AG04449 (cell line): ENCODE measurements at regions not wholly inside any gene's neighbourhood (a gene's known extent, or its start where the extent isn't known, plus 50 kb on each side); places are given as distances from the start of the nearest gene placed in this dataset.

ENCODE experiments used
- CTCF ChIA-PET: fragments of 350-600 bp; formaldehyde crosslinking; extraction: SDS; loops from one replicate; lab custom pipeline; 2021; ENCODE audit warnings: antibody characterized with exemption; lab: Yijun Ruan, JAX
- POLR2A ChIA-PET: fragments of 400-600, 350-600 bp; formaldehyde crosslinking; extraction: SDS; loops from one replicate; lab custom pipeline; 2020; ENCODE audit warnings: antibody characterized with exemption, inconsistent platforms; lab: Yijun Ruan, JAX
- DNase-seq: peaks from one replicate; pipeline ENCODE4 v3.0.0-alpha.2; 2010; ENCODE audit warnings: low read depth, low spot score
- H3K4me3 ChIP-seq: 2 replicates; pipeline ENCODE4 v1.5.1; 2011; ENCODE audit warnings: low read depth, mild to moderate bottlenecking, control low read depth, low read length
- TF ChIP-seq, protein P1 (sequence below): IDR thresholded peaks from one replicate; pipeline ENCODE4 v1.5.1; 2011; ENCODE audit warnings: mild to moderate bottlenecking, moderate library complexity, low read length, control low read depth, inconsistent platforms; ENCODE audit not compliant: insufficient read depth; ENCODE audit errors: missing control alignments

DNA sequence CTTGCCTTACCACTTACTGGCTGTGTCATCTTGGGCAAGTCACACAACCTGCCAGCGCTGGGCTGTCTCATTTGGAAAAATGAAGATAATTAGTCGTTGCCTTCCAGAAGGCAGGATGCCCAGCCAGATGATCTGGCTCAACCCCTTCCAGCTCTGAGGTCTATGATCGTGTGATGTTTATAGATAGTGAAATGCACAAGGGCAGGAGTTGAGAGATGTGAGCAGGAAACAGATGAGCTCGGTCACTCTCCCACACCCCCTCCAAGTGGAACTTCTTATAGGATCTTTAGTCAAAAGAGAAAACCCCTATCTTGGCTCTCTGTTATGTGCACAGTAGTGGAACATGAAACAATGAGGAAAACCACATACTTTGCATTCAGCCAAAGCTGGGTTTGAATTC lies 336.8 kb upstream of the PPARGC1A start:
- TF ChIP-seq, protein P1, sequence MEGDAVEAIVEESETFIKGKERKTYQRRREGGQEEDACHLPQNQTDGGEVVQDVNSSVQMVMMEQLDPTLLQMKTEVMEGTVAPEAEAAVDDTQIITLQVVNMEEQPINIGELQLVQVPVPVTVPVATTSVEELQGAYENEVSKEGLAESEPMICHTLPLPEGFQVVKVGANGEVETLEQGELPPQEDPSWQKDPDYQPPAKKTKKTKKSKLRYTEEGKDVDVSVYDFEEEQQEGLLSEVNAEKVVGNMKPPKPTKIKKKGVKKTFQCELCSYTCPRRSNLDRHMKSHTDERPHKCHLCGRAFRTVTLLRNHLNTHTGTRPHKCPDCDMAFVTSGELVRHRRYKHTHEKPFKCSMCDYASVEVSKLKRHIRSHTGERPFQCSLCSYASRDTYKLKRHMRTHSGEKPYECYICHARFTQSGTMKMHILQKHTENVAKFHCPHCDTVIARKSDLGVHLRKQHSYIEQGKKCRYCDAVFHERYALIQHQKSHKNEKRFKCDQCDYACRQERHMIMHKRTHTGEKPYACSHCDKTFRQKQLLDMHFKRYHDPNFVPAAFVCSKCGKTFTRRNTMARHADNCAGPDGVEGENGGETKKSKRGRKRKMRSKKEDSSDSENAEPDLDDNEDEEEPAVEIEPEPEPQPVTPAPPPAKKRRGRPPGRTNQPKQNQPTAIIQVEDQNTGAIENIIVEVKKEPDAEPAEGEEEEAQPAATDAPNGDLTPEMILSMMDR = no peak
- H3K4me3 ChIP-seq = no peak overlapping the region
- no peak for DNase-seq
- ChIA-PET CTCF (interaction anchor here (0.6 kb wide), 1 partner anchor 486 kb away, joined by 3 read pairs; no protein-coding TSS in a partner anchor), POLR2A (interaction anchor here (0.6 kb wide), 1 partner anchor 13 kb away, joined by 3 read pairs; no protein-coding TSS in a partner anchor)

GRCh38 chr4:24226023-24226422 lies 336.2 kb upstream of the PPARGC1A start:
- TF ChIP-seq, protein P1 = no peak
- POLR2A ChIA-PET = no interaction called here
- no peak overlapping the region for H3K4me3 ChIP-seq
- no peak for DNase-seq
- CTCF ChIA-PET = no interaction called here

DNA sequence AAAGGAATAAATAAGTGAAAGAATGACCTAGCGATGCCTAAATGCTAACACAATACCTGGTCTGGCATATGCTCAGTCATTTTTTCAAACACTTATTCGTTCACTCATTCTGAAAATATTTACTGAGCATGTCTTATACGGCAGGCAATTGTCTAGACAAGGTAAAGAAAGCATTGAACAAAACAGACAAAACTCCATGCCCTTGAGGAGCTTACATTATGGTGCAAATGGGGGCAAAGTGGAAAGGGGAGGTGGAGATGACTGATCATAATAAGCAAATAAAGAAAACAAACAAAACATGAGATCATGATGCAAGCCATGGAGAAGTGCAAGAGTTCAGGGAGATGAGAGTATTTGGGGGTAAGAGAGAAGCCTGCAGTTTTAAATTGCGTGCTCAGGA lies 334.6 kb upstream of the PPARGC1A start:
- TF ChIP-seq, protein P1 = no peak
- CTCF ChIA-PET = interaction anchor here (1.1 kb wide), 1 partner anchor 64 kb away, joined by 3 read pairs; no protein-coding TSS in a partner anchor
- no peak overlapping the region for H3K4me3 ChIP-seq
- POLR2A ChIA-PET = no interaction called here
- no peak for DNase-seq

- TF ChIP-seq, protein P1 = no peak
- DNase-seq = no peak
- H3K4me3 ChIP-seq = no peak overlapping the region
- CTCF ChIA-PET = no interaction called here
- POLR2A ChIA-PET = no interaction called here
These were observed 329.4 kb upstream of the PPARGC1A start for GRCh38 chr4:24219209-24219608.

DNA sequence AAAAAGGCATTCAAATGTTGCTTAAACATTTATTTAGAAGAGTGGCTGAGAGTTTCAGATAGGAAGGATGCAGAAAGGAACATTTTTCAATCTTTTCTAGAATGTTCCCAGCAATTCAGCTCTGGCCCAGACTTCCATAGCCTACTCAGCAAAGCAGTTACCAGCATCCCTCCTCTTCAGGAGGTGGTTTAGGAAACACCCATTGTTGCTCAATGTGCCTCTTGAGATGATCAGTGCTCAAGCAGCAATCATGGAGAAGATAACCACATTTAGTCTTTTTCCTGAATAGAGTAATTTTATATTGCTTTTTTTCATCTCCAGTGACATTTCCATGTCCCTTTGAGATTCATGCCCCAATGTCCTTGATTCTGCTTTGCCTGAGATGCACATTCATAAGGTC lies 328.7 kb upstream of the PPARGC1A start:
- ChIA-PET POLR2A (no interaction called here), CTCF (no interaction called here)
- TF ChIP-seq, protein P1 = no peak
- no peak for DNase-seq
- no peak overlapping the region for H3K4me3 ChIP-seq

GRCh38 chr4:24214796-24215195 lies 324.9 kb upstream of the PPARGC1A start:
- CTCF ChIA-PET = no interaction called here
- DNase-seq = no peak
- no peak overlapping the region for H3K4me3 ChIP-seq
- TF ChIP-seq, protein P1 = no peak
- POLR2A ChIA-PET = no interaction called here
